ENCODE measurements at regions not wholly inside any gene's neighbourhood (a gene's known extent, or its start where the extent isn't known, plus 50 kb on each side); places are given as distances from the start of the nearest gene placed in this dataset.

GRCh38 chr6:164763788-164764187 is 545.6 kb downstream of the C6orf118 start:
- no peaks in the 10 kb centered on the region for H3K79me2 ChIP-seq (ENCODE audit: control insufficient read depth, insufficient read depth, low read length)
- no peak for FAIRE-seq
- dilution Hi-C loops (cut with MboI; ENCODE audit: extremely low pct_ligation_motif_present, low sequenced_read_pairs), result no loop called here

GRCh38 chr6:164757451-164757850 is 552.0 kb downstream of the C6orf118 start:
- dilution Hi-C loops (cut with MboI; ENCODE audit: extremely low pct_ligation_motif_present, low sequenced_read_pairs), result no loop called here
- FAIRE-seq, result no peak
- no peak overlapping the region for H3K4me3 ChIP-seq (ENCODE audit: control insufficient read depth in 2 of 3, extremely low read depth in 1 of 3, insufficient read depth in 2 of 3, low read depth in 1 of 3, low read length in 3 of 3)

More at GRCh38 chr6:164763788-164764187, 545.6 kb downstream of the C6orf118 start:
- Histone ChIP-seq H3K36me3 (ENCODE audit: control insufficient read depth in 2 of 2, extremely low read depth in 1 of 2, insufficient read depth in 2 of 2, low read length in 2 of 2) (no peaks in the 10 kb centered on the region), H3K9ac (ENCODE audit: control insufficient read depth, extremely low read depth, insufficient read depth, low read length) (no peak overlapping the region), H3K27ac (ENCODE audit: control insufficient read depth, insufficient read depth, low read length) (no peak overlapping the region), H3K4me3 (ENCODE audit: control insufficient read depth in 2 of 3, extremely low read depth in 1 of 3, insufficient read depth in 2 of 3, low read depth in 1 of 3, low read length in 3 of 3) (no peak overlapping the region), H3K4me2 (ENCODE audit: control insufficient read depth, extremely low read depth, insufficient read depth, low read depth, low read length) (no peak overlapping the region), H4K20me1 (ENCODE audit: control insufficient read depth, extremely low read depth, insufficient read depth, low read length) (no peaks in the 10 kb centered on the region), H3K9me3 (ENCODE audit: control insufficient read depth, low read depth, low read length) (no peaks in the 10 kb centered on the region), H3K27me3 (ENCODE audit: control insufficient read depth, extremely low read depth, insufficient read depth, low read length) (no peaks in the 10 kb centered on the region), H3K4me1 (ENCODE audit: control insufficient read depth, extremely low read depth, insufficient read depth, low read length) (no peaks in the 10 kb centered on the region), H2AFZ (ENCODE audit: control insufficient read depth, low read length) (no peak overlapping the region), H3K9me1 (ENCODE audit: control insufficient read depth, extremely low read depth, insufficient read depth, low read length) (no peaks in the 10 kb centered on the region)
- DNase-seq (ENCODE audit: low read depth, low spot score), result no peak
- TF ChIP-seq EZH2 (IDR thresholded peaks at IDR 0.05; ENCODE audit: low read length), result no peak
- no peak for TF ChIP-seq CTCF (optimal IDR thresholded peaks at IDR 0.05 in 1 of 3, IDR thresholded peaks at IDR 0.05 in 1 of 3, conservative IDR thresholded peaks at IDR 0.05 in 1 of 3; ENCODE audit: extremely low read depth in 1 of 3, insufficient read depth in 2 of 3, low read length in 3 of 3)

More at GRCh38 chr6:164757451-164757850, 552.0 kb downstream of the C6orf118 start:
- Histone ChIP-seq H2AFZ (ENCODE audit: control insufficient read depth, low read length) (no peak overlapping the region), H3K36me3 (ENCODE audit: control insufficient read depth in 2 of 2, extremely low read depth in 1 of 2, insufficient read depth in 2 of 2, low read length in 2 of 2) (no peaks in the 10 kb centered on the region), H3K27me3 (ENCODE audit: control insufficient read depth, extremely low read depth, insufficient read depth, low read length) (no peaks in the 10 kb centered on the region), H3K4me1 (ENCODE audit: control insufficient read depth, extremely low read depth, insufficient read depth, low read length) (no peaks in the 10 kb centered on the region), H3K9me3 (ENCODE audit: control insufficient read depth, low read depth, low read length) (no peaks in the 10 kb centered on the region), H4K20me1 (ENCODE audit: control insufficient read depth, extremely low read depth, insufficient read depth, low read length) (no peaks in the 10 kb centered on the region), H3K9ac (ENCODE audit: control insufficient read depth, extremely low read depth, insufficient read depth, low read length) (no peak overlapping the region), H3K4me2 (ENCODE audit: control insufficient read depth, extremely low read depth, insufficient read depth, low read depth, low read length) (no peak overlapping the region), H3K9me1 (ENCODE audit: control insufficient read depth, extremely low read depth, insufficient read depth, low read length) (no peaks in the 10 kb centered on the region), H3K27ac (ENCODE audit: control insufficient read depth, insufficient read depth, low read length) (no peak overlapping the region), H3K79me2 (ENCODE audit: control insufficient read depth, insufficient read depth, low read length) (no peaks in the 10 kb centered on the region)
- TF ChIP-seq CTCF (optimal IDR thresholded peaks at IDR 0.05 in 1 of 3, IDR thresholded peaks at IDR 0.05 in 1 of 3, conservative IDR thresholded peaks at IDR 0.05 in 1 of 3; ENCODE audit: extremely low read depth in 1 of 3, insufficient read depth in 2 of 3, low read length in 3 of 3) (no peak), EZH2 (IDR thresholded peaks at IDR 0.05; ENCODE audit: low read length) (no peak)
- no peak for DNase-seq (ENCODE audit: low read depth, low spot score)

Measured in keratinocyte (primary cell).